GM12891 (cell line): ENCODE measurements at regions not wholly inside any gene's neighbourhood (a gene's known extent, or its start where the extent isn't known, plus 50 kb on each side); places are given as distances from the start of the nearest gene placed in this dataset.

ENCODE experiments used
- POLR2A ChIP-seq: IDR thresholded peaks from 2 replicates; pipeline ENCODE4 v1.6.1; 2011; ENCODE audit warnings: low read depth, low read length, control low read depth
- POLR2AphosphoS5 ChIP-seq: IDR thresholded peaks from 2 replicates; pipeline ENCODE4 v1.6.1; 2011; ENCODE audit warnings: low read depth, low read length, control low read depth
- POU2F2 ChIP-seq: IDR thresholded peaks from 2 replicates; pipeline ENCODE4 v1.6.1; 2011; ENCODE audit warnings: low read depth, mild to moderate bottlenecking, control low read depth, low read length, moderate library complexity
- SPI1 ChIP-seq: IDR thresholded peaks from 2 replicates; pipeline ENCODE4 v1.6.1; 2011; ENCODE audit warnings: low read depth, low read length, control low read depth
- TAF1 ChIP-seq: IDR thresholded peaks from 2 replicates; pipeline ENCODE4 v1.6.1; 2011; ENCODE audit warnings: low read depth, low read length, control low read depth

GRCh38 chr9:108193026-108193710 is 662.6 kb downstream of the ACTL7B start:
- TF ChIP-seq POLR2AphosphoS5 = no peak
- no peak for TF ChIP-seq POLR2A
- TF ChIP-seq TAF1 = no peak
- TF ChIP-seq SPI1 = no peak
- no peak for TF ChIP-seq POU2F2
